ENCODE measurements at regions not wholly inside any gene's neighbourhood (a gene's known extent, or its start where the extent isn't known, plus 50 kb on each side); places are given as distances from the start of the nearest gene placed in this dataset.

DNA sequence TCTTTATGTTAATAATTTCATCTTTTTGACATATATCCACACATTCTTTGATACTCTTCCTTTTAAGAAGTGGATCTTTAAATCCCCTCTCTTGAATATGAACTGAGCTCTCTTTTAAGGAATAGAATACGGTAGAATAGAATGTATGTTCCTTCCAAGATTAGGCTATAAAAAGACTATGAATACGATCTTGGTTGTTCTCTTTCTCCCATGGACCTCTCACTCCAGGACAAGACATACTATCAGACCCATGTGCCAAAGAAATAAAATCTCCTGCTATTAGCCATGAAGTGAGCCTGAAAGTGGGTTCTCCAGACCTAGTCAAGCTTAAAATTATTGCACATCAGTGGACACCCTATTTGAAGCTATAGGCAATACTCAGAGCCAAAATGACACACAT, 392.2 kb upstream of the ANO3 start:
- no peak for TF ChIP-seq EP300 (IDR thresholded peaks at IDR 0.05; ENCODE audit: borderline replicate concordance in 1 of 2, low read depth in 1 of 2, low read length in 1 of 2)
- TF ChIP-seq, protein P1, sequence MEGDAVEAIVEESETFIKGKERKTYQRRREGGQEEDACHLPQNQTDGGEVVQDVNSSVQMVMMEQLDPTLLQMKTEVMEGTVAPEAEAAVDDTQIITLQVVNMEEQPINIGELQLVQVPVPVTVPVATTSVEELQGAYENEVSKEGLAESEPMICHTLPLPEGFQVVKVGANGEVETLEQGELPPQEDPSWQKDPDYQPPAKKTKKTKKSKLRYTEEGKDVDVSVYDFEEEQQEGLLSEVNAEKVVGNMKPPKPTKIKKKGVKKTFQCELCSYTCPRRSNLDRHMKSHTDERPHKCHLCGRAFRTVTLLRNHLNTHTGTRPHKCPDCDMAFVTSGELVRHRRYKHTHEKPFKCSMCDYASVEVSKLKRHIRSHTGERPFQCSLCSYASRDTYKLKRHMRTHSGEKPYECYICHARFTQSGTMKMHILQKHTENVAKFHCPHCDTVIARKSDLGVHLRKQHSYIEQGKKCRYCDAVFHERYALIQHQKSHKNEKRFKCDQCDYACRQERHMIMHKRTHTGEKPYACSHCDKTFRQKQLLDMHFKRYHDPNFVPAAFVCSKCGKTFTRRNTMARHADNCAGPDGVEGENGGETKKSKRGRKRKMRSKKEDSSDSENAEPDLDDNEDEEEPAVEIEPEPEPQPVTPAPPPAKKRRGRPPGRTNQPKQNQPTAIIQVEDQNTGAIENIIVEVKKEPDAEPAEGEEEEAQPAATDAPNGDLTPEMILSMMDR (IDR thresholded peaks at IDR 0.05), result no peak
- TF ChIP-seq JUND (IDR thresholded peaks at IDR 0.05), result no peak
- TF ChIP-seq TEAD4 (IDR thresholded peaks at IDR 0.05; ENCODE audit: borderline replicate concordance, insufficient read depth), result no peak
- TF ChIP-seq POLR2AphosphoS5 (IDR thresholded peaks at IDR 0.05; ENCODE audit: low read depth, low read length), result no peak
- no peak for TF ChIP-seq CHD2 (IDR thresholded peaks at IDR 0.05; ENCODE audit: low read length, partially characterized antibody)
- TF ChIP-seq GABPA (IDR thresholded peaks at IDR 0.05; ENCODE audit: low read depth), result no peak
- TF ChIP-seq RAD21 (IDR thresholded peaks at IDR 0.05; ENCODE audit: low read length), result no peak

Measured in SK-N-SH (cell line).